Right kidney (tissue), 1 donor: ENCODE measurements at regions not wholly inside any gene's neighbourhood (a gene's known extent, or its start where the extent isn't known, plus 50 kb on each side); places are given as distances from the start of the nearest gene placed in this dataset.
"Not testable (repeated sequence)": the region's sequence is repeated elsewhere in the genome, so short reads cannot be mapped to it uniquely, and the experiment has no call there.

Source experiments
- DNase-seq: peaks from one replicate; pipeline ENCODE4 v3.0.0-alpha.2; 2016

DNA sequence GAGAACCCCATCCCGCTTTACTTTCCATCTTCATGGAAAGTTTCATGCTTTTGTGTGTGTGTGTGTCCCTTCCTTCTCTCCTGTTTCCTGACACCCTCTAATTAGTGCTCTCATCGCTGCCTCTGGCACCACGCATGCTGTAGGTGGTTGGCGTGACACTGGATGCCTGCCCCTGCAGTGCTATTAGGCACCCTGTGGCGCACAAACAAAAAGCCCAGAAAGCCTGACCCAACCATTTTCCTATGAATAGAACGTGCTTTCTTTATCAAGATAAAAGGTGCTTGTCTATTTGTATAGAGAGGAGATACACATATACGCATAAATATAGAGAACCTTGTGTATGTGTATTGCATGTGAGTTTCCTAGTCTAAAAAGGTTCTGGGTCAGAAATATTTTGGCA, 120.8 kb upstream of the CDCA7L start:
- DNase-seq, result no peak

DNA sequence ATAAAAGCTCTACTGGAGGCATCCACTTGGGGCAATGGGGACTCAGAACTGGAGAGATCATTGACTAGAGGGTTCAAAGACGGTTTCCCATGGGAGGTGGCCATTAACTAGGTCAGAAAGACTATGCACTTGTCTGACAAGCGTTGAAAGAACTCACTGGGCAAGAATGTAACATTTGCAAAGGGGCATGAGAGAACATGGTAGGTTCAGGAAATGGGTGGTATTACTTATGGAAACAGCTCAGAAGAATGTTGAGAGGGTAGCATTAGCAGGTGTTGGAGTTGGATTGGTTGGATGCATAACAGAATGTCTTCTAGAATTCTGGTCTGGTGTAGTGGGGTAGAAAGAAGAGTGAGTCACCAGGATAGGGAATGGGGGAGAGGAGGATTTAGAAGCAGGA, 119.1 kb upstream of the CDCA7L start:
- no peak for DNase-seq

- no peak for DNase-seq
Measured at GRCh38 chr7:22061775-22062174, 116.1 kb upstream of the CDCA7L start.

GRCh38 chr7:22060863-22061262, 115.2 kb upstream of the CDCA7L start:
- no peak for DNase-seq

- DNase-seq, result no peak
Measured at GRCh38 chr7:22060197-22060596, 114.5 kb upstream of the CDCA7L start.

- no peak for DNase-seq
Measured at GRCh38 chr7:22055226-22055625, 109.5 kb upstream of the CDCA7L start.

DNA sequence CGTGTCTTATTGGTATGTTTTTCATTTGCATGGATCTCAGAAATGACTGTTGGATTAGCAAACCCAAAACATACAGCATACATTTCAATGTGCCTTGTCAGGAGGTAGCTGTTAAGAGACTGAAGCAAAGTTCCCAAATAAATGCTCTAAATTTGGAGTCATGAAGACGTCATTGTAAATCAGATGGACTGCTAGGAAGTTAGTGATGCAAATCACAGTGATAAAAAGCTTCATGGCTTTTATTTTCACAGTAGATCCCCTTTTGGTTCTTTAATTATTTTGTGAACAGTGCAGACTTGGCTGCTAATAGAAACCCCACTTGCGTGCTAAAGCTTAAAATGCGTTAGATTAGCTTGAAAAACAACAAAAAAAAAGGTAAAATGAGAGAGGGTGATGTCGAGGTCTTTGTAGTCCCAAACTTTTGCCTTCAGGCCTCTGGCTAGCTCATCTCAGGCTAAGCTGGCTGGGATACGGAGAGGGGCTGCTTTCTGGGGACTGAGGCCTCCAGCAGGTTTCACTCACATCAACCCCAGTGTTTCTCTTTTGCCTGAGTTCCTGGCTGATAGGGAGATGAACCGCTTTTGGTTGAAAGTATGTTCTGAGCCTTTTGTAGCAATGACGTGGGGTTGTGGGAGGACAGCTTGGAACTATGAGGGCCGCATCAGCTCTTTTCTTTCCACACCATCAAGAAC, 107.1 kb upstream of the CDCA7L start:
- DNase-seq, result peak; percentile 36

GRCh38 chr7:22051886-22052673, 106.4 kb upstream of the CDCA7L start:
- DNase-seq, result peak; percentile 11

DNA sequence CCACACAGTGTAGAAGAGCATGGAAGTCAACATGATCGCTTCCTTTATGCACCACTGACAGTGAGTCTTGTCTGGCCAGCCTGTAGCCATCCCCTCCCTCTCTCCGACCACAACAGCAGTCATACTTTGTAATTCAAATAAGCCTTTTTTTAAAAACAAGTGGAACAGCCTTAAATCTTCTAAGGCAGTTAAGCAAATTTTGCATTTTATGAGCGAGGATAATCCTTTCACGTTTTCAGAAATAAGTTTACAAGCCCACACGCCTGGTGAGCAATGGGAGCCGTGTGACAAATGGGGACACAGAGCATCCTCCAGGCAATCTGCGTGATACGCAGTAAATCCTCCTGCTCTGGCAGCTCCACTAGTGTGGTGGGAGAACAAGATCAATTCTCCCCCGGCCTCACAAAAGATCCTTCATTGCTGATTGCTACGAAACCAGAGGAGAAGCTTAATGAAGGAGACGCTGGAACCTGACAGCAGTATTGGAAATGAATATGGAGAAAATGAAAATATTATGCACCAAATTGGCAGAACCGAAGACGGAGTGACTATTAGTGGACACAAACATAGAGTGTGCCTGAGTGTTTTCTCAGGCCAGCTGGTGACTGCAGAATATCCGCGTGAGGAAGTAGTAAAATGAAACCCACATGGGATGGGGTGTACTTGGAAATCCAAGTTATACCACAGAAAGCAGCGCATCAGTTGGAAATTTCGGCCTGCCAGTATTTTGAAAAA, 104.2 kb upstream of the CDCA7L start:
- DNase-seq, result no peak

DNA sequence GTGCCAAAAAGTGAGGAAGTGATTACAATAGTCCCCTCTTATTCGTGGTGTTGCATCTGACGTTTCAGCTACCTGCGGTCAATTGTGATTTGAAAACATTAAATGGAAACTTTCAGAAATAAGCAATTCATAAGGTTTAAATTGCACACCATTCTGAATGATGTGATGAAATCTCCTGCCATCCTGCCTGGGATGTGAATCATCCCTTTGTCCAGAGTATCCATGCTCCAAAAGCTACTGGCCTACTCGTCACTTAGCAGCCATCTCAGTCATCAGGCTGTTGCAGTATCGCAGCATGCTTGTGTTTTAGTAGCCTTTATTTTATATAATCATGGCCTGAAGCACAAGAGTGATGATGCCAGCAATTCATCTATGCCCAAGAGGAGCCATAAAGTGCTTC, 97.7 kb upstream of the CDCA7L start:
- no peak for DNase-seq

DNA sequence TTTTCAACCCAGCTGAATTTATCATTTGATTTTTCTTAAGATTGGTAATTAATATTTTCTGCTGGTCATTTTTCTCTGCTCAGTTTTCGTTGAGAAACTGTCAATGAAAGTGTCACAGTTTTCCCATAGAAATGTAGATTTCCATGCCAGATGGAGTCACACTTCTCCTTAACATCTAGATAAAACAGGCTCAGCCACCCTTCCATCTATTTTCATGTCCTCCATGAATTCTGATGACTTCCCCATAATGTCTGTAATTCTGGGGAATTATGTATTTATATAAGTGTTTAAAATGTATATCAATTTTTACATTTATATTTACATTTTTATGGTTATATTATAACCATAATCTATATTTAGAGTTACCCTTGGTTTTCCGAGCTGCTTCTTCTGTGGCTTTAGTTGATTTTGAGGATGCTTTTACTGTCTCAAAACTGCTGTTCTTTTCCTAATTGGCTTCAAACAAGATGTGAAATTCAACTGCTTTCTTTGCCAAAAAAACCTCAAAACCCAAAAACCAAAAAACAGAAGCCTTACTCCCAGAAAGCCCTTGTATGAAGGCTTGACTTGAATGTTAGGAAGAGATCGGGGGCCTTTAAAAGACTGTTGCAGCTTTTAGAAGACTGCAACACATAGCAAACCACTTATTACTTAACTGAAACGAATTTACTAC, 95.4 kb upstream of the CDCA7L start:
- DNase-seq, result no peak

DNA sequence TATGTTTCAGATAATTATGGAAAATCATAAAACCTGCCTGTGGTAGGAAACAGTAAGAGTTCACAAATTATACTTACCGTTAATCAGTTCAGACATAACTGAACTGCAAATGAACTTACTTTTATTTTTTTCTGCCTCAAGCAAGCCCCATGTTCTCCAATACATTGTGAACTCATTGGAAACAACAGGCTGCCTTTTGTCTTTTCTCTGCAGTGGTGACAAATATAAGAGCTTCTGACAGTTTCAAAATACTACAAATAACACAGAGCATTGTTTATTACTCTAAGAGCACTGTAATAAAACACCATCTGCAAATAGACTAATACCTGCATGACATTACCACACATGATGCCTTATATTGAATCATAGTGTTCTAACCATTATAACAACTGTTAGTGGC, 94.0 kb upstream of the CDCA7L start:
- no peak for DNase-seq

GRCh38 chr7:22032356-22032755, 86.7 kb upstream of the CDCA7L start:
- not testable (repeated sequence) for DNase-seq

DNA sequence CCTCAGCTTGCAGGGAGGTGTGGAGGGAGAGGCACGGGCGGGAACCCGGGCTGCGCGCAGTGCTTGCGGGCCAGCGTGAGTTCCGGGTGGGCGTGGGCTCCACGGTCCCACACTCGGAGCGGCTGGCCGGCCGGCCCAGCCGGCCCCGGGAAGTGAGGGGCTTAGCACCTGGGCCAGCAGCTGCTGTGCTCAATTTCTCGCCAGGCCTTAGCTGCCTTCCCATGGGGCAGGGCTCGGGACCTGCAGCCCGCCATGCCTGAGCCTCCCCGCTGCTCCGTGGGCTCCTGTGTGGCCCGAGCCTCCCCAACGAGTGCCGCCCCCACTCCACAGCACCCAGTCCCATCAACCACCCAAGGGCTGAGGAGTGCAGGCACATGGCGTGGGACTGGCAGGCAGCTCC, 83.0 kb upstream of the CDCA7L start:
- not testable (repeated sequence) for DNase-seq

GRCh38 chr7:22027475-22027874, 81.8 kb upstream of the CDCA7L start:
- DNase-seq, result no peak

DNA sequence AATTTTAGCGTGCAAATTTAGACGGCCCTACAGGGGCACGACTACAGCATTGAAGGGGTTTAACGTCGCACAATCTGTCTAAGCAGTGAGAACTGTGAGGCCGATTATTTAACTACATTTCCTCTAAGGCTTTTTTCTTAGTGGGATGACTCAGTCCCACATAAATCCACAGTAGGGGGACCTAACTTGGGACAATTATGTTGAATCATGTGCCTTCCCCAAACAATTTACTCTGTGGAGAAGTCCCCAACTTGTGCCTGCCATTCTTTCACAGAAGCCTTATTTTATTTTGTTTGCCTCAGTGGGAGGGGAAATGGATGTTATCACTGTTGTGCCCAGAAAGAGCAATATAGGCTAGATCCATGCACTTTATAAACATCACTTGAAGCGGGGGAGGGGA, 80.3 kb upstream of the CDCA7L start:
- DNase-seq, result no peak

DNA sequence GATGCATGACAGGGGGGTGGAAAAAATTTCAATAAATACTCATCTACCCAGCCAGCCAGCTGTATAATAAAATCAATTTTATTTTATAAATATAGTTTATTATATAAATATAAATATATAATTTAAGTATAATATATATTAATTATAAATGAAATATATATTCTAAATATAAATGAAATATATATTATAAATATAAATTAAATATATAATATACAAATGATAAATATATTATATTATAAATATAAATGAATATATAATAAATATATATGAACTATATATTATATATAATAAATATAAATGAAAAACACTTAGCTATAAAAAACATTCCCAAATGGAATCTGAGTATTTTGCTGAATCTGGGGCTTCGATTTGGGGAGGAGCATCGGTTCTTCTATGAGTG, 79.4 kb upstream of the CDCA7L start:
- DNase-seq, result no peak

GRCh38 chr7:22019931-22020330, 74.2 kb upstream of the CDCA7L start:
- no peak for DNase-seq

- DNase-seq, result no peak
Measured at GRCh38 chr7:22016507-22016906, 70.8 kb upstream of the CDCA7L start.

DNA sequence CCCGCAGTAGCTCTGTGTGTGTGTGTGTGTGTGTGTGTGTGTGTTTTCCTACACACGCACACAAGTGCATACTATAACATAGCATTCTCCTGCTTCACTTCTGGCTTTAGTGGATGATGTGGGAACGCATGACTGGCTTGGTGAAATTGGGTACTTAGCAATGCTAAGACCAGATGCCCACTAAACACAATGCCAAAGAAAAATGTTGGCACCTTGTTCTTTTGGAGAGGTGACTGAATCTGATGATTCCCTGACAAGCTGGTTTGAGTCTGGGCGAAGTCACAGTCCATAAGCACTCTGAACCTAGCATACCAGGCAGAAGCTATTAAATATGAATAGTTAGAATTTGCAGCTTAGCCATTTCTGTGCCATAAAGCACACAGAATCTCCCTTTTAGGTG, 68.0 kb upstream of the CDCA7L start:
- no peak for DNase-seq

DNA sequence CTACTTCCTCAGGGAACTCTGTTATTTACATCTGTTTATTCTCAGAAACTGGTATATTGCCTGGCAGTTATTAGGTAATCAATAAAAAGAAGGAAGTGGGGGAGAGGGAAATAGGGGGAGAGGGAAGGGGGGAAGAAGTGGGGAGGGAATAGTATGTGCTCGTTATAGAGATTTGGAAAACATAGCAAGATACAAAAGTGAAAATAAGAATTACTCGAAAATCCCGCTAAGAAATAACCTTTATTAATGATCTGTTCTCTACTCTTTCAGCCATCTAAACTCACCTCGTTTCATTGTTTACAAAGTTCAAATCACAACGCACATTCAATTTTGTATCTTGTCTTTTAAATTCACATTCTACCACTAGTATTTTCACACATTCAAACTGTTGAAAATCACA, 63.0 kb upstream of the CDCA7L start:
- no peak for DNase-seq

DNA sequence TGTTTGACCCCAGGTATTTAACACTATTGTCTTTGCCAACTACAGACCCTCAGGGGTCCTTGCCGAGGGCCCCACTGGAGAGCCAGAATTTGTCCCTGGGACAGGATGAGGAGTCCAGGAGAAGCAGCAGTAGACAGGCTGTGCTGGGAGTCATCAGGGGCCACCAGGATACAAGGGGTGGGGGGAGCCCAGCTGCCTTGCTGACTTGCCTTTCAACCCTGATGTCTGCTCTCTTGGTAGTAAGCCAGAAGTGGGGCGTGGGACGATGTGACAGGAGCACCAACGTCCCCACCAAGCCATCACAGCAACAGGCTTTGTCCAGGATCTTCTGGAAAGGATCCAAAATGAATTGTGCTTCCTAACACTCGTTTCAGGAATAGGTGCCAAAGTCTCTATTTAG, 62.4 kb upstream of the CDCA7L start:
- no peak for DNase-seq

- no peak for DNase-seq
Measured at GRCh38 chr7:22005151-22005550, 59.5 kb upstream of the CDCA7L start.
